ENCODE measurements at regions not wholly inside any gene's neighbourhood (a gene's known extent, or its start where the extent isn't known, plus 50 kb on each side); places are given as distances from the start of the nearest gene placed in this dataset.

- H3K27me3 ChIP-seq (ENCODE audit: control insufficient read depth, insufficient read depth, low read length) = no peaks in the 10 kb centered on the region
- DNase-seq = no peak
- H3K4me3 Mint-ChIP-seq = no peak overlapping the region
- H3K4me1 ChIP-seq (ENCODE audit: control insufficient read depth, insufficient read depth, low read length, poor library complexity, severe bottlenecking) = no peaks in the 10 kb centered on the region
- H3K27ac Mint-ChIP-seq = no peak overlapping the region
- no peaks in the 10 kb centered on the region for H3K9me3 ChIP-seq (ENCODE audit: control insufficient read depth in 2 of 2, low read length in 2 of 2)
- no peaks in the 10 kb centered on the region for H3K36me3 ChIP-seq (ENCODE audit: control insufficient read depth, insufficient read depth, low read length)
- H3K27ac ChIP-seq (ENCODE audit: insufficient read depth, low read length, poor library complexity, severe bottlenecking) = no peak overlapping the region
- H3K36me3 Mint-ChIP-seq = no peaks in the 10 kb centered on the region
- H3K4me1 Mint-ChIP-seq = no peaks in the 10 kb centered on the region
- H3K27me3 Mint-ChIP-seq = no peaks in the 10 kb centered on the region
- H3K9me3 Mint-ChIP-seq = peaks cover 0 to 13% (median 0%) of the 10 kb centered on the region in 7 donors
- no peak for ATAC-seq (ENCODE audit: low read depth in 2 of 2)
- H3K4me3 ChIP-seq (ENCODE audit: low read depth, low read length) = no peak overlapping the region
Measured at GRCh38 chr12:33323823-33324222, 115.8 kb downstream of the SYT10 start.

GRCh38 chr12:33322519-33322918 lies 117.1 kb downstream of the SYT10 start:
- H3K36me3 Mint-ChIP-seq = no peaks in the 10 kb centered on the region
- peaks cover 0 to 6% (median under 1%) of the 10 kb centered on the region in 7 donors for H3K9me3 Mint-ChIP-seq
- no peaks in the 10 kb centered on the region for H3K27me3 Mint-ChIP-seq
- H3K27ac Mint-ChIP-seq = no peak overlapping the region
- Histone ChIP-seq H3K4me3 (ENCODE audit: low read depth, low read length) (no peak overlapping the region), H3K9me3 (ENCODE audit: control insufficient read depth in 2 of 2, low read length in 2 of 2) (no peaks in the 10 kb centered on the region), H3K27me3 (ENCODE audit: control insufficient read depth, insufficient read depth, low read length) (no peaks in the 10 kb centered on the region), H3K4me1 (ENCODE audit: control insufficient read depth, insufficient read depth, low read length, poor library complexity, severe bottlenecking) (no peaks in the 10 kb centered on the region), H3K27ac (ENCODE audit: insufficient read depth, low read length, poor library complexity, severe bottlenecking) (no peak overlapping the region), H3K36me3 (ENCODE audit: control insufficient read depth, insufficient read depth, low read length) (no peaks in the 10 kb centered on the region)
- no peak for DNase-seq
- no peak for ATAC-seq (ENCODE audit: low read depth in 2 of 2)
- H3K4me3 Mint-ChIP-seq = no peak overlapping the region
- H3K4me1 Mint-ChIP-seq = no peaks in the 10 kb centered on the region

GRCh38 chr12:33317746-33318145 lies 121.9 kb downstream of the SYT10 start:
- no peaks in the 10 kb centered on the region for H3K36me3 ChIP-seq (ENCODE audit: control insufficient read depth, insufficient read depth, low read length)
- ATAC-seq (ENCODE audit: low read depth in 2 of 2) (no peak), DNase-seq (no peak)
- no peak overlapping the region for H3K27ac ChIP-seq (ENCODE audit: insufficient read depth, low read length, poor library complexity, severe bottlenecking)
- H3K36me3 Mint-ChIP-seq = no peaks in the 10 kb centered on the region
- no peak overlapping the region for H3K4me3 Mint-ChIP-seq
- no peak overlapping the region for H3K27ac Mint-ChIP-seq
- H3K4me1 ChIP-seq (ENCODE audit: control insufficient read depth, insufficient read depth, low read length, poor library complexity, severe bottlenecking) = no peaks in the 10 kb centered on the region
- H3K27me3 Mint-ChIP-seq = no peaks in the 10 kb centered on the region
- no peaks in the 10 kb centered on the region for H3K9me3 ChIP-seq (ENCODE audit: control insufficient read depth in 2 of 2, low read length in 2 of 2)
- no peaks in the 10 kb centered on the region for H3K27me3 ChIP-seq (ENCODE audit: control insufficient read depth, insufficient read depth, low read length)
- H3K4me3 ChIP-seq (ENCODE audit: low read depth, low read length) = no peak overlapping the region
- H3K4me1 Mint-ChIP-seq = no peaks in the 10 kb centered on the region
- peaks cover 0 to 6% (median 2%) of the 10 kb centered on the region in 7 donors for H3K9me3 Mint-ChIP-seq

- H3K27ac ChIP-seq (ENCODE audit: insufficient read depth, low read length, poor library complexity, severe bottlenecking) = no peak overlapping the region
- H3K27me3 ChIP-seq (ENCODE audit: control insufficient read depth, insufficient read depth, low read length) = no peaks in the 10 kb centered on the region
- no peaks in the 10 kb centered on the region for H3K4me1 Mint-ChIP-seq
- no peaks in the 10 kb centered on the region for H3K36me3 Mint-ChIP-seq
- H3K4me3 Mint-ChIP-seq = no peak overlapping the region
- peaks cover 0 to 9% (median 2%) of the 10 kb centered on the region in 7 donors for H3K9me3 Mint-ChIP-seq
- no peak overlapping the region for H3K27ac Mint-ChIP-seq
- DNase-seq (no peak), ATAC-seq (ENCODE audit: low read depth in 2 of 2) (no peak)
- no peak overlapping the region for H3K4me3 ChIP-seq (ENCODE audit: low read depth, low read length)
- no peaks in the 10 kb centered on the region for H3K36me3 ChIP-seq (ENCODE audit: control insufficient read depth, insufficient read depth, low read length)
- no peaks in the 10 kb centered on the region for H3K4me1 ChIP-seq (ENCODE audit: control insufficient read depth, insufficient read depth, low read length, poor library complexity, severe bottlenecking)
- H3K9me3 ChIP-seq (ENCODE audit: control insufficient read depth in 2 of 2, low read length in 2 of 2) = no peaks in the 10 kb centered on the region
- no peaks in the 10 kb centered on the region for H3K27me3 Mint-ChIP-seq
Measured at GRCh38 chr12:33314223-33314622, 125.4 kb downstream of the SYT10 start.

- ATAC-seq (ENCODE audit: low read depth in 2 of 2) = no peak
- Histone ChIP-seq H3K27me3 (ENCODE audit: control insufficient read depth, insufficient read depth, low read length) (no peaks in the 10 kb centered on the region), H3K36me3 (ENCODE audit: control insufficient read depth, insufficient read depth, low read length) (no peaks in the 10 kb centered on the region), H3K27ac (ENCODE audit: insufficient read depth, low read length, poor library complexity, severe bottlenecking) (no peak overlapping the region), H3K4me1 (ENCODE audit: control insufficient read depth, insufficient read depth, low read length, poor library complexity, severe bottlenecking) (no peaks in the 10 kb centered on the region), H3K9me3 (ENCODE audit: control insufficient read depth in 2 of 2, low read length in 2 of 2) (no peaks in the 10 kb centered on the region), H3K4me3 (ENCODE audit: low read depth, low read length) (no peak overlapping the region)
- Mint-ChIP-seq H3K4me1 (no peaks in the 10 kb centered on the region), H3K9me3 (peaks cover 0 to 9% (median 2%) of the 10 kb centered on the region in 7 donors), H3K36me3 (no peaks in the 10 kb centered on the region), H3K4me3 (no peak overlapping the region), H3K27ac (no peak overlapping the region), H3K27me3 (no peaks in the 10 kb centered on the region)
- DNase-seq = no peak
Measured at GRCh38 chr12:33313476-33313875, 126.1 kb downstream of the SYT10 start.

GRCh38 chr12:33310471-33310870 lies 129.1 kb downstream of the SYT10 start:
- H3K27me3 ChIP-seq (ENCODE audit: control insufficient read depth, insufficient read depth, low read length) = no peaks in the 10 kb centered on the region
- Mint-ChIP-seq H3K4me1 (no peaks in the 10 kb centered on the region), H3K4me3 (no peak overlapping the region), H3K36me3 (no peaks in the 10 kb centered on the region), H3K27ac (no peak overlapping the region), H3K9me3 (peaks cover 0 to 11% (median 2%) of the 10 kb centered on the region in 7 donors), H3K27me3 (no peaks in the 10 kb centered on the region)
- no peaks in the 10 kb centered on the region for H3K4me1 ChIP-seq (ENCODE audit: control insufficient read depth, insufficient read depth, low read length, poor library complexity, severe bottlenecking)
- H3K27ac ChIP-seq (ENCODE audit: insufficient read depth, low read length, poor library complexity, severe bottlenecking) = no peak overlapping the region
- no peaks in the 10 kb centered on the region for H3K9me3 ChIP-seq (ENCODE audit: control insufficient read depth in 2 of 2, low read length in 2 of 2)
- H3K36me3 ChIP-seq (ENCODE audit: control insufficient read depth, insufficient read depth, low read length) = no peaks in the 10 kb centered on the region
- DNase-seq (no peak), ATAC-seq (ENCODE audit: low read depth in 2 of 2) (no peak)
- H3K4me3 ChIP-seq (ENCODE audit: low read depth, low read length) = no peak overlapping the region

- Mint-ChIP-seq H3K36me3 (no peaks in the 10 kb centered on the region), H3K27me3 (no peaks in the 10 kb centered on the region)
Measured at GRCh38 chr12:33304176-33304575, 135.4 kb downstream of the SYT10 start.

GRCh38 chr12:33296529-33296928 lies 143.1 kb downstream of the SYT10 start:
- DNase-seq = no peak
- Histone ChIP-seq H3K27me3 (ENCODE audit: control insufficient read depth, insufficient read depth, low read length) (no peaks in the 10 kb centered on the region), H3K36me3 (ENCODE audit: control insufficient read depth, insufficient read depth, low read length) (no peaks in the 10 kb centered on the region), H3K4me3 (ENCODE audit: low read depth, low read length) (no peak overlapping the region), H3K4me1 (ENCODE audit: control insufficient read depth, insufficient read depth, low read length, poor library complexity, severe bottlenecking) (no peaks in the 10 kb centered on the region), H3K27ac (ENCODE audit: insufficient read depth, low read length, poor library complexity, severe bottlenecking) (no peak overlapping the region), H3K9me3 (ENCODE audit: control insufficient read depth in 2 of 2, low read length in 2 of 2) (no peaks in the 10 kb centered on the region)
- Mint-ChIP-seq H3K27ac (no peak overlapping the region), H3K4me3 (no peak overlapping the region), H3K36me3 (no peaks in the 10 kb centered on the region), H3K27me3 (no peaks in the 10 kb centered on the region), H3K4me1 (no peaks in the 10 kb centered on the region), H3K9me3 (peaks cover 2 to 14% (median 7%) of the 10 kb centered on the region in 7 donors)
- ATAC-seq (ENCODE audit: low read depth in 2 of 2) = no peak

More at GRCh38 chr12:33304176-33304575, 135.4 kb downstream of the SYT10 start:
- no peak for DNase-seq
- Histone ChIP-seq H3K4me3 (ENCODE audit: low read depth, low read length) (no peak overlapping the region), H3K4me1 (ENCODE audit: control insufficient read depth, insufficient read depth, low read length, poor library complexity, severe bottlenecking) (no peaks in the 10 kb centered on the region), H3K27ac (ENCODE audit: insufficient read depth, low read length, poor library complexity, severe bottlenecking) (no peak overlapping the region), H3K9me3 (ENCODE audit: control insufficient read depth in 2 of 2, low read length in 2 of 2) (no peaks in the 10 kb centered on the region), H3K27me3 (ENCODE audit: control insufficient read depth, insufficient read depth, low read length) (no peaks in the 10 kb centered on the region), H3K36me3 (ENCODE audit: control insufficient read depth, insufficient read depth, low read length) (no peaks in the 10 kb centered on the region)
- Mint-ChIP-seq H3K4me3 (no peak overlapping the region), H3K4me1 (no peaks in the 10 kb centered on the region), H3K27ac (no peak overlapping the region), H3K9me3 (peaks cover 3 to 11% (median 8%) of the 10 kb centered on the region in 7 donors)
- ATAC-seq (ENCODE audit: low read depth in 2 of 2) = no peak
